HG02763 (cell line): ENCODE measurements at regions not wholly inside any gene's neighbourhood (a gene's known extent, or its start where the extent isn't known, plus 50 kb on each side); places are given as distances from the start of the nearest gene placed in this dataset.
"Not testable (repeated sequence)": the region's sequence is repeated elsewhere in the genome, so short reads cannot be mapped to it uniquely, and the experiment has no call there.

ENCODE experiments used
- ATAC-seq: cut with Tn5 transposase; IDR thresholded peaks from one replicate; pipeline ENCODE4 v1.9.1; 2021; ENCODE audit warnings: mild to moderate bottlenecking, moderate library complexity; ENCODE audit not compliant: unreplicated experiment

GRCh38 chr2:54065411-54065810 lies 50.0 kb upstream of the ACYP2 start:
- no peak for ATAC-seq

GRCh38 chr2:54063967-54064535 lies 51.4 kb upstream of the ACYP2 start:
- no peak for ATAC-seq

- no peak for ATAC-seq
These were observed 53.0 kb upstream of the ACYP2 start for GRCh38 chr2:54062401-54062800.

- ATAC-seq: no peak
These were observed 54.1 kb upstream of the ACYP2 start for GRCh38 chr2:54061272-54061671.

GRCh38 chr2:54059986-54060385 lies 55.4 kb upstream of the ACYP2 start:
- no peak for ATAC-seq

GRCh38 chr2:54059504-54059903 lies 55.9 kb upstream of the ACYP2 start:
- ATAC-seq: no peak

GRCh38 chr2:54058449-54058848 lies 57.0 kb upstream of the ACYP2 start:
- no peak for ATAC-seq

- ATAC-seq: no peak
These were observed 60.6 kb upstream of the ACYP2 start for GRCh38 chr2:54054774-54055173.

GRCh38 chr2:54054271-54054670 lies 61.1 kb upstream of the ACYP2 start:
- ATAC-seq: peak; percentile 70

GRCh38 chr2:54053830-54054229 lies 61.6 kb upstream of the ACYP2 start:
- ATAC-seq: peak; percentile 38

- ATAC-seq: peak; percentile 14
These were observed 62.3 kb upstream of the ACYP2 start for GRCh38 chr2:54052825-54053718.

GRCh38 chr2:54050445-54050844 lies 65.0 kb upstream of the ACYP2 start:
- ATAC-seq: no peak

- no peak for ATAC-seq
These were observed 66.0 kb upstream of the ACYP2 start for GRCh38 chr2:54049365-54049764.

- ATAC-seq: not testable (repeated sequence)
These were observed 66.5 kb upstream of the ACYP2 start for GRCh38 chr2:54048896-54049295.

GRCh38 chr2:54048117-54048785 lies 67.2 kb upstream of the ACYP2 start:
- ATAC-seq: no peak

GRCh38 chr2:54047658-54048057 lies 67.8 kb upstream of the ACYP2 start:
- no peak for ATAC-seq

- no peak for ATAC-seq
These were observed 68.3 kb upstream of the ACYP2 start for GRCh38 chr2:54047091-54047490.

- no peak for ATAC-seq
These were observed 72.3 kb upstream of the PSME4 start for GRCh38 chr2:54042897-54043620.

- ATAC-seq: no peak
These were observed 71.5 kb upstream of the PSME4 start for GRCh38 chr2:54042341-54042740.

GRCh38 chr2:54041135-54041534 lies 70.3 kb upstream of the PSME4 start:
- no peak for ATAC-seq

- no peak for ATAC-seq
These were observed 69.9 kb upstream of the PSME4 start for GRCh38 chr2:54040685-54041084.
